HG03457 (cell line): ENCODE measurements at regions not wholly inside any gene's neighbourhood (a gene's known extent, or its start where the extent isn't known, plus 50 kb on each side); places are given as distances from the start of the nearest gene placed in this dataset.
"Not testable (repeated sequence)": the region's sequence is repeated elsewhere in the genome, so short reads cannot be mapped to it uniquely, and the experiment has no call there.

ENCODE experiments used
- ATAC-seq: cut with Tn5 transposase; IDR thresholded peaks from one replicate; pipeline ENCODE4 v1.9.1; 2021; ENCODE audit warnings: moderate number of reproducible peaks; ENCODE audit not compliant: unreplicated experiment

DNA sequence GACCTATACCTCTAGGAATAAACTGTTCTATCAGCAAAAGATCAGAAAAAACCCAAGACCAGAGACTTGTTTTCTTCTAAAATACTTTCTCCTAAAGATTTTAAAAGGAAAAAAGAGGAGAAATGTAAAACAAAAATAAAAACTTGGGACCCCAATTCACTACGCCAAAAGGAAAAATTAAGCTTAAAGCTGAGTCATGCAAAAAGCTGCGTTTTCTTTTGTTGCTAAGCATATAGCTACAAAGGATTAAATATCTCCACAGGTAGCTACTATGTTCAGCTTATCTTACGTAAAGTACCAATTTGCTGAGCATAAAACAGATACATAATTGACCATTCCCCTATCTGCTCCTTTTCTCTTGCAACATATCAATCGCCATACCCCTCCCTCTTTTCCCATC, 950.0 kb upstream of the NXPH2 start:
- ATAC-seq = no peak

DNA sequence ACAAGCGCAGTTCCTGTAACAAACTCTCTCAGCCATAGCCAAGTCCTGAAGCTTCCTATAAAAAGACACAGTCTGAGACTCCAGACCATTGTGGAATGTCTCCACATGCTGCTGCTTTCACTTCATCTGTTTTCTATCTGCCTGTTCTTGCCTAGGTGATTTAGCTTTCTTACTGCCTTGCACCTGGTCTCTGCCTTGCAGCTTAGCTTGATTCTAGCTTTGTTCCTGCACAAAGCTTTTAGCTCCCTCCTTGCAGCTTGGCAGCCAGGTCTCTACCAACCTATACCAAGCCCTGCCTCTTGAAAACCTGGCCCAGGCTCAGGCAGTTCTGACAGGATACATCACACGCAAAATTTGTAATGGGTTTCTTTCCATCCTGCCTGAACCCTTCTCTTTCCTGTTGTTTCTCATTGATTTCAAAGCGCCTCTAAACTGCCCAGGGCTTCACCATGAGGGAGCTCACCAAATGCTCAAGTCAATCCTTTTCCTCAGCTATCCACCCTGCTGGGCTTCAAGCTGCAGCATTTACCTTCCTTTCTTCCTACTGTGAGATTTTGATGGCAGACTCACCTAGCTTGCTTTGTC, 941.3 kb upstream of the NXPH2 start:
- no peak for ATAC-seq

DNA sequence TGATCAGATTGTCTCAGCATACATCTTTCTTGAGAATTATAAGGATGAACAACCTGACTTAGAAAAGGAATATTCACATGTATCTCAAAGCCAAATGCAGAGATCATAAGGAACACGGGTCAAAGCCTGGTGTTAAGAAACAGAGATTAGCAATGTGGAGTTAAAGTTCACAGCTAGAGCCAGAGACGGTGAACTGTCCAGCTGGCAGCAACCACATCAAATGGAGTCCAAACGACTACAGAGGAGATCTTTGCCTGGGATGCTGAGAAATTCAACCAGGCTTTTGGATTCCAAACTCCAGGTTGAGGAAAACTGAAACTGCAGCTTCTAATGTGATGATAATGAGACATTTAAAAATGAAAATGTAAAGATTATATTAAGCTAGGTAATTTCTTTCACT, 939.9 kb upstream of the NXPH2 start:
- no peak for ATAC-seq

- ATAC-seq = no peak
Observed at GRCh38 chr2:139704606-139705005, 924.4 kb upstream of the NXPH2 start.

GRCh38 chr2:139694327-139694726, 914.1 kb upstream of the NXPH2 start:
- no peak for ATAC-seq

- ATAC-seq = no peak
Observed at GRCh38 chr2:139686205-139686604, 906.0 kb upstream of the NXPH2 start.

GRCh38 chr2:139685090-139685983, 905.1 kb upstream of the NXPH2 start:
- no peak for ATAC-seq

DNA sequence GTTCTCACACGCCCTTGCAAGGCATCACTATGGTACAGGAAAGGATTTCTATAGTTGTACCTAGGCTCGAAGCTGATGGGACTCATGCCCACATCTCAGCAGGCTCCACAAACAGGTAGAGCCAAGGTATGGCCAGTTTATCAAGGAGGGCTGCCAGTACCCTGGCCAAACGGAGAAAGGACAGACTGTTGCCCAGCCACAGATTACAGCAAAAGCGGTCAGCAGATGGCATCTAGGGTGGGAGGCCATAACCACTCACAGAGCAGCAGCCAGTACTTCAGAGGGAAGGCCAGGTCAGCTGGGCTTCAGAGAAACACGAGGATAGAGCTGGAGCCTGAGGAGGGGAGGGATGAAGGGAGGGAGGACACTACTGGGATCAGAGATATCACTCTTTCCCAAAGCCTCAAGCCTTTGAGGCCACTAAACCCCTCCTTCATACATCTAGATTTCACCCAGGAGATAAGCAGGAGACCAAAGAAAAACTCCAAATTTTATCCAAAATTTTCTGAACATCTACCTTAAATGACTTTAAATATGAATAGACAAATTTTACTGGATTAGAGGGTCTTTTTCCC, 904.2 kb upstream of the NXPH2 start:
- ATAC-seq = no peak

DNA sequence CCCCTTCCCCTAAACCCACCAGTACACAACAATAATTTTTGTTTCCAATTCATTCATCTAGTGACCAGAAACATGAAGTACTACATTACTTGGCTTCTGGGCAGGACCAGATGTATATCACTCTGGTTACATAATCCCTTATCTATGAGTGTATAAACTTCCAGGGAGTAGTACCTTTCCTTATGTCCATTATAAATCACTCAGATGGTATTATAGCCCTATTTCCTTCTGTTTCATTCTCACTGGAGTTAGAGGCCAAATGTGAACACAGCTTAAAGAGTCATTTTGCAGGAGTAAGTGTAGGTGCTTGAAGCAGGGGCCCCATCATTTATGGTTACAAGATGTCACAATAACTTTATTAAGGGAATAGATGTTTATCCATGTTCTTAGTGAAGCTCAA, 894.4 kb upstream of the NXPH2 start:
- no peak for ATAC-seq

DNA sequence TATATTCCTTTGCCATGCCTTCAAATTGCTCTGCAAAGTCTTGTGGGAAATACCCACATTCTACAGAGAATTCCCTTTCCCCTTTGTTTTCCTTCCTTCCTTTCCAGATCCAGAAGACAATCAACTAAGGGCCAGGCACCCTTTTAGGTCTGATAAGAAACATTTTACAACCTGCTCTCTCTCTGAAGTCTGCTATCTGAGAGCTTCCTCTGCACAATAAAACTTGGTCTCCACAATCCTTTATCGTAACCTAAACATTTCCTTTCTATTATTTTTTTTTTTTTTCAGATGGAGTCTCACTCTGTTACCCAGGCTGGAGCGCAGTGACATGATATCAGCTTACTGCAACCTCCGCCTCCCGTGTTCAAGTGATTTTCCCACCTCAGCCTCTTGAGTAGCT, 893.3 kb upstream of the NXPH2 start:
- ATAC-seq = not testable (repeated sequence)

- no peak for ATAC-seq
Observed at GRCh38 chr2:139669675-139670074, 889.5 kb upstream of the NXPH2 start.

DNA sequence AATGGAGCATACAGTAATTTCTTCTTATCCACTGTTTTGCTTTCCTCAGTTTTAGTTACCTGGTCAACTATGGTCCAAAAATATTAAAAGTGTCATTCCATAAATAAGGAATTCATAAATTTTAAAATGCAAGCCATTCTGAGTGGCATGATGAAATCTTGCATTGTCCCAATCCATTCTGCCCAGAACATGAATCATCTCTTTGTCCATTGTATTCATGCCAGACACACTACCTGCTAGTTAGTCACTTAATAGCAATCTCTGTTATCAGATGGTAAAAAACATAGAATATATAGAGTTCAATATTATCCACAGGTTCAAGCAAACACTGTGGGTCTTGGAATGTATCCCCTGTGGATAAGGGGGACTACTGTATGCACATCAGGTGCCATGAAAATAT, 872.2 kb upstream of the NXPH2 start:
- ATAC-seq = no peak

DNA sequence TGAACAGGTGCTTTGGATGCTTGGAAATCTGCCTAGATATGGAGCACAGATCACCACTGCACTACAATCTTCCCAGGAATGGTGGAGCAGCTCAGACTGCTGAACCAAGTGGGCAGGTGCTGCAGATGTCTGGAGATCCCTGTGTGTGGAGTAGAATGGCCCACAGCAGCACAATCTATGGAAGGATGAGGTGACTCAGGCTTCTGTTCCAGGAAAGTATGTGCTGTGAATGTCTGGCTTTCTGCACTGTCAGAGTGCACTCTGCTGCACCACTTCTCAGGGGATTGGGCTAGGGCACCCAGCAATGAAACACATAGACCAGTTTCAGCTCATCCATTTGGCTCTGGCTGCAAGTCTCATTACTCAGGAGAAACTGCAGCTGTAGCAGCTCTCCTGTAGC, 865.4 kb upstream of the NXPH2 start:
- no peak for ATAC-seq

DNA sequence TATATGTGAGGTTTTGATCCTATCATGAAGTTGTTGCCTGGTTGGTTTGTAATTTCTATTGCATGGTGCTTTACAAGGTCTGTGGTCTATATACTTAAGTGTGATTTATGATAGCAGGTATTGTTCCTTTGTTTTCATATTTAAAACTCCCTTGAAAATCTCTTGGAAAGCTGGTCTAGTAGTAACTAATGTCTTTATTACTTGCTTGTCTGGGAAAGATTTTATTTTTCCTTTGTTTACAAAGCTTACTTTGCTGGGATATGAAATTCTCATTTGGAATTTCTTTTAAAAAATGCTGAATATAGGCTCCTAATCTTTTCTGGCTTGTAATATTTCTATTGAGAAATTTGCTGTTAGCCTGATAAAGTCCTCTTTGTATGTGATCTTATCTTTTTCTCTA, 862.9 kb upstream of the NXPH2 start:
- ATAC-seq = no peak

DNA sequence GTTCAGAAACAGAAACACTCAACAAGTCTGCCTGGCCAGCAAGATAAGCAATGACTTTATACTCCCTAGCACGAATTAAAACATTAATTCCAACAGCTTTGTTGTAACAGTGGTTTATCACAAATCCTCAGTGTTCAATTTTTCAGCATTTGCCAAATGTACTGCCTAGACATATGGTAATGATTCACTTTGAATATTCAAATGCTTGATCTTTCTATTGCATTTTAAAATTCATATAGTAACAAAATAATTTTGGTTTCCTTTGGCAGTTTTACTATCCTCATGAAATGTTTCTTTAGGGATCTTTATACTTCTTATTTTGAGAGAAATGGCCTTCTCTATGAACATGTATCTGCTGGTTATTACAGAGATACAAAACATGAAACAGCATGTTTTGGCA, 851.8 kb upstream of the NXPH2 start:
- no peak for ATAC-seq

GRCh38 chr2:139628931-139629330, 848.7 kb upstream of the NXPH2 start:
- ATAC-seq = no peak

DNA sequence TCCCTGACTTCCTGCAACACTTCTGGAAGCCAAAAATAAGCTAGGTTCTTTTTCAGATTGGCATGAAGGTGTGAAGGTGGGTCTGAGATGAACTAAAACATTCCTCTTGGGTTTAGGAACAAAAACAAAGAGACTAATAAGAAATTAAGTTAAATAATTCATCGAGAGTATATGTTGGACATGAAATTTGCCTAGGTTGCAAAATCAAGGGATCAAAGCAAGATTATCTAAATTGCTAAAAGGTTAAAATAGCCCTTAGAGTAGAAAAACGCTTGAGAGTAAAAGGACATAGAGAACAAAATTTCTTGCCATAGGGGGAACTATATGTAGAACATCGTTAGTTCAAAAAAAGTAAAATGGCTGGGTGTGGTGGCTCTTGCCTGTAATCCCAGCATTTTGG, 845.9 kb upstream of the NXPH2 start:
- no peak for ATAC-seq

GRCh38 chr2:139622691-139623090, 842.5 kb upstream of the NXPH2 start:
- ATAC-seq = no peak

- no peak for ATAC-seq
Observed at GRCh38 chr2:139617747-139618146, 837.6 kb upstream of the NXPH2 start.

- ATAC-seq = no peak
Observed at GRCh38 chr2:139613264-139613663, 833.1 kb upstream of the NXPH2 start.

GRCh38 chr2:139610512-139610911, 830.3 kb upstream of the NXPH2 start:
- ATAC-seq = no peak

GRCh38 chr2:139609109-139609508, 828.9 kb upstream of the NXPH2 start:
- no peak for ATAC-seq
